OCI-LY1 (cell line): ENCODE measurements at regions not wholly inside any gene's neighbourhood (a gene's known extent, or its start where the extent isn't known, plus 50 kb on each side); places are given as distances from the start of the nearest gene placed in this dataset.

Experiments used
- CTCF ChIP-seq: fragments of 200-600 bp; sonication (generic), shearing (Covaris generic); IDR thresholded peaks from 2 replicates; pipeline ENCODE4 v1.5.1; 2017; ENCODE audit warnings: mild to moderate bottlenecking, antibody characterized with exemption, low read length, moderate library complexity, mixed read lengths
- EZH2 ChIP-seq: fragments of 200-600 bp; sonication (generic), shearing (Covaris generic); IDR thresholded peaks from 2 replicates; pipeline ENCODE4 v1.8.0; 2017; ENCODE audit warnings: borderline replicate concordance, mixed run types, mild to moderate bottlenecking, antibody characterized with exemption, low read length, moderate library complexity, mixed read lengths

DNA sequence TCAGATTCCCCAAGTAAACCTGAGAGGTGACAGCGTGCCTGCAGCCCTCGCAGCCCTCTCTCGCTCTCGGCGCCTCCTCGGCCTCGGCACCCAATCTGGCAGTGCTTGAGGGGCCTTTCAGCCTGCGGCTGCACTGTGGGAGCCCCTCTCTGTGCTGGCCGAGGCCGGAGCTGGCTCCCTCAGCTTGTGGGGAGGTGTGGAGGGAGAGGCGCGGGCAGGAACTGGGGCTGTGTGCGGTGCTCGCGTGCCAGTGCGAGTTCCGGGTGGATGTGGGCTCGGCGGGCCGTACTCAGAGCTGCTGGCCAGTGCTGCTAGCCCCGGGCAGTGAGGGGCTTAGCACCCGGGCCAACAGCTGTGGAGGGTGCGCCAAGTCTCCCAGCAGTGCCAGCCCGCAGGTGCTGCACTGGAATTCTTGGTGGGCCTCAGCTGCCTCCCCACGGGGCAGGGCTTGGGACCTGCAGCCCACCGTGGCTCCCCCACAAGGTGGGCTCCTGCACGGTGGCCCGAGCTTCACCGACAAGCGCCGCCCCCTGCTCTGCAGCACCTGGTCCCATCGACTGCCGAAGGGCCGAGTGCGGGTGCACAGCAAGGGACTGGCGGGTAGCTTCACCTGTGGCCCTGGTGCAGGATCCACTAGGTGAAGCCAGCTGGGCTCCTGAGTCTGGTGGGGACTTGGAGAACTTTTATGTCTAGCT lies 809.7 kb upstream of the ADGRB3 start:
- no peak for TF ChIP-seq CTCF
- TF ChIP-seq EZH2: no peak
